CD4-positive, alpha-beta T cell (primary cell): ENCODE measurements at regions not wholly inside any gene's neighbourhood (a gene's known extent, or its start where the extent isn't known, plus 50 kb on each side); places are given as distances from the start of the nearest gene placed in this dataset.

Experiments
- ATAC-seq: fragments of 200-7000 bp; cut with Tn5 transposase; one replicate; pipeline ENCODE4 v1.10.0; 2022; ENCODE audit warnings: mild to moderate bottlenecking; ENCODE audit not compliant: poor library complexity
- CTCF ChIA-PET: fragments of 350-600 bp; sonication (Branson Sonifier 250); formaldehyde crosslinking; loops from one replicate; lab custom pipeline; 2021; ENCODE audit warnings: antibody characterized with exemption, inconsistent platforms; lab: Charles Lee
- POLR2A ChIA-PET: fragments of 350-600 bp; sonication (Branson Sonifier 250); formaldehyde crosslinking; loops from one replicate; lab custom pipeline; 2021; ENCODE audit warnings: antibody characterized with exemption, inconsistent platforms; lab: Charles Lee
- DNase-seq, 14 experiments: peaks; one replicate each; pipeline ENCODE4 v3.0.0-alpha.2; 2013 to 2020; ENCODE audit warnings: mixed read lengths in 2 of 14
- H3K27ac ChIP-seq, 2 donors: one replicate each; pipeline versions ENCODE4 v1.5.1 to v1.7.0; 2013; ENCODE audit warnings: low read length in 2 of 2, low read depth in 1 of 2, mild to moderate bottlenecking in 1 of 2
- H3K27me3 ChIP-seq, 2 experiments: 1 replicate in 1 of 2; 2 replicates in 1 of 2; pipeline versions ENCODE4 v1.6.1 to v1.7.0; 2013; ENCODE audit warnings: low read length in 2 of 2, control low read depth in 1 of 2, mild to moderate bottlenecking in 1 of 2, moderate library complexity in 1 of 2; ENCODE audit not compliant: insufficient read depth in 2 of 2, control insufficient read depth in 1 of 2
- H3K36me3 ChIP-seq: one replicate; pipeline ENCODE4 v1.6.1; 2013; ENCODE audit warnings: low read length, control low read depth; ENCODE audit not compliant: insufficient read depth
- H3K4me1 ChIP-seq: one replicate; pipeline ENCODE4 v1.6.1; 2013; ENCODE audit warnings: low read length, control low read depth; ENCODE audit not compliant: insufficient read depth
- H3K4me3 ChIP-seq: one replicate; pipeline ENCODE4 v1.5.1; 2013; ENCODE audit warnings: mild to moderate bottlenecking, low read length, moderate library complexity
- H3K9me3 ChIP-seq, 2 experiments: 1 replicate in 1 of 2; 2 replicates in 1 of 2; pipeline versions ENCODE4 v1.6.1 to v1.7.0; 2013; ENCODE audit warnings: low read length in 2 of 2, mild to moderate bottlenecking in 2 of 2, control low read depth in 1 of 2, moderate library complexity in 1 of 2; ENCODE audit not compliant: control insufficient read depth in 1 of 2, insufficient read depth in 1 of 2
- H3K27ac Mint-ChIP-seq: one replicate; pipeline ENCODE4 v1.8.0; 2020; ENCODE audit warnings: mixed read lengths
- H3K27me3 Mint-ChIP-seq: one replicate; pipeline ENCODE4 v1.8.0; 2021; ENCODE audit warnings: mixed read lengths
- H3K36me3 Mint-ChIP-seq: one replicate; pipeline ENCODE4 v1.8.0; 2021; ENCODE audit warnings: low read depth, mixed read lengths
- H3K4me1 Mint-ChIP-seq: one replicate; pipeline ENCODE4 v1.8.0; 2021; ENCODE audit warnings: low read depth, mixed read lengths
- H3K4me3 Mint-ChIP-seq: one replicate; pipeline ENCODE4 v1.8.0; 2020; ENCODE audit warnings: mild to moderate bottlenecking, mixed read lengths
- H3K9me3 Mint-ChIP-seq: one replicate; pipeline ENCODE4 v1.8.0; 2020; ENCODE audit warnings: mixed read lengths
- intact Hi-C, 2 experiments: fragments of 100-400 bp; cut with DNase I in 1 of 2; cut with micrococcal nuclease in 1 of 2; formaldehyde crosslinking; loops; one replicate each; pipeline versions ENCODE4 v1.15.1 to v1.9.0; 2023 to 2025; cut with DNase I, micrococcal nuclease
- TF ChIP-seq, protein P1 (sequence below): fragments of 200-600 bp; IDR thresholded peaks from one replicate; pipeline ENCODE4 v1.8.0; 2022; ENCODE audit warnings: antibody characterized with exemption, mild to moderate bottlenecking

GRCh38 chr21:35288238-35288637 lies 239.1 kb upstream of the RUNX1 start:
- H3K27me3 ChIP-seq: no peaks in the 10 kb centered on the region
- ChIA-PET CTCF (no interaction called here), POLR2A (no interaction called here)
- no peak for ATAC-seq
- H3K36me3 ChIP-seq: no peaks in the 10 kb centered on the region
- Mint-ChIP-seq H3K9me3 (no peaks in the 10 kb centered on the region), H3K36me3 (no peaks in the 10 kb centered on the region), H3K27ac (no peak overlapping the region), H3K27me3 (no peaks in the 10 kb centered on the region), H3K4me1 (no peaks in the 10 kb centered on the region), H3K4me3 (no peak overlapping the region)
- H3K4me1 ChIP-seq: no peaks in the 10 kb centered on the region
- H3K27ac ChIP-seq: no peak overlapping the region
- DNase-seq: no peak
- intact Hi-C loops: no loop called here
- no peak overlapping the region for H3K4me3 ChIP-seq
- TF ChIP-seq, protein P1, sequence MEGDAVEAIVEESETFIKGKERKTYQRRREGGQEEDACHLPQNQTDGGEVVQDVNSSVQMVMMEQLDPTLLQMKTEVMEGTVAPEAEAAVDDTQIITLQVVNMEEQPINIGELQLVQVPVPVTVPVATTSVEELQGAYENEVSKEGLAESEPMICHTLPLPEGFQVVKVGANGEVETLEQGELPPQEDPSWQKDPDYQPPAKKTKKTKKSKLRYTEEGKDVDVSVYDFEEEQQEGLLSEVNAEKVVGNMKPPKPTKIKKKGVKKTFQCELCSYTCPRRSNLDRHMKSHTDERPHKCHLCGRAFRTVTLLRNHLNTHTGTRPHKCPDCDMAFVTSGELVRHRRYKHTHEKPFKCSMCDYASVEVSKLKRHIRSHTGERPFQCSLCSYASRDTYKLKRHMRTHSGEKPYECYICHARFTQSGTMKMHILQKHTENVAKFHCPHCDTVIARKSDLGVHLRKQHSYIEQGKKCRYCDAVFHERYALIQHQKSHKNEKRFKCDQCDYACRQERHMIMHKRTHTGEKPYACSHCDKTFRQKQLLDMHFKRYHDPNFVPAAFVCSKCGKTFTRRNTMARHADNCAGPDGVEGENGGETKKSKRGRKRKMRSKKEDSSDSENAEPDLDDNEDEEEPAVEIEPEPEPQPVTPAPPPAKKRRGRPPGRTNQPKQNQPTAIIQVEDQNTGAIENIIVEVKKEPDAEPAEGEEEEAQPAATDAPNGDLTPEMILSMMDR: no peak
- H3K9me3 ChIP-seq: peaks cover 7% of the 10 kb centered on the region in 2 experiments

- H3K4me3 Mint-ChIP-seq: no peak overlapping the region
- no peak overlapping the region for H3K27ac Mint-ChIP-seq
- H3K27me3 Mint-ChIP-seq: no peaks in the 10 kb centered on the region
- H3K36me3 ChIP-seq: no peaks in the 10 kb centered on the region
- no peak overlapping the region for H3K4me3 ChIP-seq
- POLR2A ChIA-PET: no interaction called here
- H3K27ac ChIP-seq: no peak overlapping the region
- CTCF ChIA-PET: no interaction called here
- intact Hi-C loops: no loop called here
- H3K9me3 Mint-ChIP-seq: no peaks in the 10 kb centered on the region
- H3K27me3 ChIP-seq: no peaks in the 10 kb centered on the region
- DNase-seq (no peak), ATAC-seq (no peak)
- no peaks in the 10 kb centered on the region for H3K4me1 Mint-ChIP-seq
- no peaks in the 10 kb centered on the region for H3K4me1 ChIP-seq
- H3K36me3 Mint-ChIP-seq: no peaks in the 10 kb centered on the region
- TF ChIP-seq, protein P1: no peak
- H3K9me3 ChIP-seq: peaks cover 7% of the 10 kb centered on the region in 2 experiments
These were observed 235.1 kb upstream of the RUNX1 start for GRCh38 chr21:35284199-35284598.

GRCh38 chr21:35282944-35283343 lies 233.8 kb upstream of the RUNX1 start:
- Histone ChIP-seq H3K36me3 (no peaks in the 10 kb centered on the region), H3K27me3 (no peaks in the 10 kb centered on the region), H3K9me3 (peaks cover 7% of the 10 kb centered on the region in 2 experiments), H3K4me1 (no peaks in the 10 kb centered on the region), H3K4me3 (no peak overlapping the region), H3K27ac (no peak overlapping the region)
- no peak overlapping the region for H3K27ac Mint-ChIP-seq
- DNase-seq (no peak), ATAC-seq (no peak)
- TF ChIP-seq, protein P1: no peak
- H3K4me3 Mint-ChIP-seq: no peak overlapping the region
- intact Hi-C loops: no loop called here
- no peaks in the 10 kb centered on the region for H3K36me3 Mint-ChIP-seq
- no peaks in the 10 kb centered on the region for H3K27me3 Mint-ChIP-seq
- POLR2A ChIA-PET: no interaction called here
- no peaks in the 10 kb centered on the region for H3K4me1 Mint-ChIP-seq
- H3K9me3 Mint-ChIP-seq: no peaks in the 10 kb centered on the region
- CTCF ChIA-PET: no interaction called here
